ENCODE measurements at regions not wholly inside any gene's neighbourhood (a gene's known extent, or its start where the extent isn't known, plus 50 kb on each side); places are given as distances from the start of the nearest gene placed in this dataset.

- no peak overlapping the region for H3K4me3 Mint-ChIP-seq
Observed at GRCh38 chr4:32215277-32215676, 1495.1 kb downstream of the PCDH7 start.

GRCh38 chr4:32216502-32216901, 1496.3 kb downstream of the PCDH7 start:
- Mint-ChIP-seq H3K4me3 (no peak overlapping the region), H3K4me1 (no peaks in the 10 kb centered on the region), H3K36me3 (ENCODE audit: low read depth) (no peaks in the 10 kb centered on the region), H3K27me3 (no peaks in the 10 kb centered on the region), H3K27ac (no peak overlapping the region)
- ATAC-seq (no peak), DNase-seq (no peak)
- H3K9me3 ChIP-seq (ENCODE audit: control insufficient read depth, low read length, poor library complexity, severe bottlenecking): no peaks in the 10 kb centered on the region

More at GRCh38 chr4:32215277-32215676, 1495.1 kb downstream of the PCDH7 start:
- H3K9me3 ChIP-seq (ENCODE audit: control insufficient read depth, low read length, poor library complexity, severe bottlenecking): no peaks in the 10 kb centered on the region
- Mint-ChIP-seq H3K4me1 (no peaks in the 10 kb centered on the region), H3K27me3 (no peaks in the 10 kb centered on the region), H3K36me3 (ENCODE audit: low read depth) (no peaks in the 10 kb centered on the region), H3K27ac (no peak overlapping the region)
- ATAC-seq (no peak), DNase-seq (no peak)

GRCh38 chr4:32219306-32220075, 1499.3 kb downstream of the PCDH7 start:
- DNase-seq (no peak), ATAC-seq (no peak)

GRCh38 chr4:32226204-32226603, 1506.0 kb downstream of the PCDH7 start:
- Mint-ChIP-seq H3K4me3 (no peak overlapping the region), H3K4me1 (no peaks in the 10 kb centered on the region), H3K27me3 (no peaks in the 10 kb centered on the region), H3K36me3 (ENCODE audit: low read depth) (no peaks in the 10 kb centered on the region), H3K27ac (no peak overlapping the region)
- H3K9me3 ChIP-seq (ENCODE audit: control insufficient read depth, low read length, poor library complexity, severe bottlenecking): no peaks in the 10 kb centered on the region
- ATAC-seq (no peak), DNase-seq (no peak)

More at GRCh38 chr4:32219306-32220075, 1499.3 kb downstream of the PCDH7 start:
- Mint-ChIP-seq H3K4me1 (no peaks in the 10 kb centered on the region), H3K4me3 (no peak overlapping the region), H3K27me3 (no peaks in the 10 kb centered on the region), H3K36me3 (ENCODE audit: low read depth) (no peaks in the 10 kb centered on the region), H3K27ac (no peak overlapping the region)
- H3K9me3 ChIP-seq (ENCODE audit: control insufficient read depth, low read length, poor library complexity, severe bottlenecking): no peaks in the 10 kb centered on the region

GRCh38 chr4:32226733-32227132, 1506.6 kb downstream of the PCDH7 start:
- H3K4me3 Mint-ChIP-seq: no peak overlapping the region
- H3K36me3 Mint-ChIP-seq (ENCODE audit: low read depth): no peaks in the 10 kb centered on the region
- DNase-seq (no peak), ATAC-seq (no peak)
- H3K27me3 Mint-ChIP-seq: no peaks in the 10 kb centered on the region
- H3K4me1 Mint-ChIP-seq: no peaks in the 10 kb centered on the region
- H3K9me3 ChIP-seq (ENCODE audit: control insufficient read depth, low read length, poor library complexity, severe bottlenecking): no peaks in the 10 kb centered on the region
- no peak overlapping the region for H3K27ac Mint-ChIP-seq

- Mint-ChIP-seq H3K36me3 (ENCODE audit: low read depth) (no peaks in the 10 kb centered on the region), H3K27ac (no peak overlapping the region), H3K4me1 (no peaks in the 10 kb centered on the region), H3K4me3 (no peak overlapping the region), H3K27me3 (no peaks in the 10 kb centered on the region)
- DNase-seq (no peak), ATAC-seq (no peak)
- H3K9me3 ChIP-seq (ENCODE audit: control insufficient read depth, low read length, poor library complexity, severe bottlenecking): no peaks in the 10 kb centered on the region
Observed at GRCh38 chr4:32243926-32244325, 1523.8 kb downstream of the PCDH7 start.

- no peak overlapping the region for H3K4me3 Mint-ChIP-seq
- no peaks in the 10 kb centered on the region for H3K9me3 ChIP-seq (ENCODE audit: control insufficient read depth, low read length, poor library complexity, severe bottlenecking)
- DNase-seq (no peak), ATAC-seq (no peak)
- H3K27me3 Mint-ChIP-seq: no peaks in the 10 kb centered on the region
- H3K4me1 Mint-ChIP-seq: no peaks in the 10 kb centered on the region
- no peaks in the 10 kb centered on the region for H3K36me3 Mint-ChIP-seq (ENCODE audit: low read depth)
- no peak overlapping the region for H3K27ac Mint-ChIP-seq
Observed at GRCh38 chr4:32249040-32249439, 1528.9 kb downstream of the PCDH7 start.

GRCh38 chr4:32251126-32251525, 1531.0 kb downstream of the PCDH7 start:
- H3K27me3 Mint-ChIP-seq: no peaks in the 10 kb centered on the region
- H3K4me1 Mint-ChIP-seq: no peaks in the 10 kb centered on the region
- no peaks in the 10 kb centered on the region for H3K36me3 Mint-ChIP-seq (ENCODE audit: low read depth)

GRCh38 chr4:32251926-32252325, 1531.8 kb downstream of the PCDH7 start:
- Mint-ChIP-seq H3K4me1 (no peaks in the 10 kb centered on the region), H3K4me3 (no peak overlapping the region), H3K27ac (no peak overlapping the region), H3K36me3 (ENCODE audit: low read depth) (no peaks in the 10 kb centered on the region), H3K27me3 (no peaks in the 10 kb centered on the region)
- no peaks in the 10 kb centered on the region for H3K9me3 ChIP-seq (ENCODE audit: control insufficient read depth, low read length, poor library complexity, severe bottlenecking)
- no peak for ATAC-seq
- DNase-seq: no peak

More at GRCh38 chr4:32251126-32251525, 1531.0 kb downstream of the PCDH7 start:
- ATAC-seq (no peak), DNase-seq (no peak)
- Mint-ChIP-seq H3K27ac (no peak overlapping the region), H3K4me3 (no peak overlapping the region)
- H3K9me3 ChIP-seq (ENCODE audit: control insufficient read depth, low read length, poor library complexity, severe bottlenecking): no peaks in the 10 kb centered on the region

GRCh38 chr4:32254216-32254615, 1534.0 kb downstream of the PCDH7 start:
- no peak for DNase-seq
- ATAC-seq: no peak
- H3K4me3 Mint-ChIP-seq: no peak overlapping the region
- no peaks in the 10 kb centered on the region for H3K9me3 ChIP-seq (ENCODE audit: control insufficient read depth, low read length, poor library complexity, severe bottlenecking)
- no peaks in the 10 kb centered on the region for H3K27me3 Mint-ChIP-seq
- H3K27ac Mint-ChIP-seq: no peak overlapping the region
- no peaks in the 10 kb centered on the region for H3K4me1 Mint-ChIP-seq
- no peaks in the 10 kb centered on the region for H3K36me3 Mint-ChIP-seq (ENCODE audit: low read depth)

- H3K4me3 Mint-ChIP-seq: no peak overlapping the region
- H3K36me3 Mint-ChIP-seq (ENCODE audit: low read depth): no peaks in the 10 kb centered on the region
- no peaks in the 10 kb centered on the region for H3K27me3 Mint-ChIP-seq
- H3K4me1 Mint-ChIP-seq: no peaks in the 10 kb centered on the region
- DNase-seq: no peak
- no peak overlapping the region for H3K27ac Mint-ChIP-seq
- H3K9me3 ChIP-seq (ENCODE audit: control insufficient read depth, low read length, poor library complexity, severe bottlenecking): no peaks in the 10 kb centered on the region
- ATAC-seq: no peak
Observed at GRCh38 chr4:32258986-32259385, 1538.8 kb downstream of the PCDH7 start.

GRCh38 chr4:32261196-32261595, 1541.0 kb downstream of the PCDH7 start:
- Mint-ChIP-seq H3K27me3 (no peaks in the 10 kb centered on the region), H3K36me3 (ENCODE audit: low read depth) (no peaks in the 10 kb centered on the region), H3K4me3 (no peak overlapping the region), H3K27ac (no peak overlapping the region), H3K4me1 (no peaks in the 10 kb centered on the region)
- no peak for DNase-seq
- no peaks in the 10 kb centered on the region for H3K9me3 ChIP-seq (ENCODE audit: control insufficient read depth, low read length, poor library complexity, severe bottlenecking)
- no peak for ATAC-seq

GRCh38 chr4:32268863-32269262, 1548.7 kb downstream of the PCDH7 start:
- H3K9me3 ChIP-seq (ENCODE audit: control insufficient read depth, low read length, poor library complexity, severe bottlenecking): no peaks in the 10 kb centered on the region
- ATAC-seq (no peak), DNase-seq (no peak)
- Mint-ChIP-seq H3K36me3 (ENCODE audit: low read depth) (no peaks in the 10 kb centered on the region), H3K27ac (no peak overlapping the region), H3K4me1 (no peaks in the 10 kb centered on the region), H3K4me3 (no peak overlapping the region), H3K27me3 (no peaks in the 10 kb centered on the region)

GRCh38 chr4:32290102-32290501, 1569.9 kb downstream of the PCDH7 start:
- Mint-ChIP-seq H3K27me3 (no peaks in the 10 kb centered on the region), H3K4me3 (no peak overlapping the region), H3K36me3 (ENCODE audit: low read depth) (no peaks in the 10 kb centered on the region)

More at GRCh38 chr4:32290102-32290501, 1569.9 kb downstream of the PCDH7 start:
- H3K9me3 ChIP-seq (ENCODE audit: control insufficient read depth, low read length, poor library complexity, severe bottlenecking): no peaks in the 10 kb centered on the region
- ATAC-seq: no peak
- Mint-ChIP-seq H3K27ac (no peak overlapping the region), H3K4me1 (no peaks in the 10 kb centered on the region)
- DNase-seq: no peak

All from T-helper 17 cell (primary cell).